ENCODE measurements at regions not wholly inside any gene's neighbourhood (a gene's known extent, or its start where the extent isn't known, plus 50 kb on each side); places are given as distances from the start of the nearest gene placed in this dataset.

GRCh38 chr9:19732441-19732951 lies 56.3 kb downstream of the SLC24A2 start:
- DNase-seq (ENCODE audit: low spot score), result no peak

GRCh38 chr9:19728101-19728500 lies 60.7 kb downstream of the SLC24A2 start:
- no peak for DNase-seq (ENCODE audit: low spot score)

- no peak for DNase-seq (ENCODE audit: low spot score)
Measured at GRCh38 chr9:19725970-19726369, 62.9 kb downstream of the SLC24A2 start.

- peak; percentile 49 for DNase-seq (ENCODE audit: low spot score)
Measured at GRCh38 chr9:19720377-19720776, 68.5 kb downstream of the SLC24A2 start.

- no peak for DNase-seq (ENCODE audit: low spot score)
Measured at GRCh38 chr9:19703702-19704101, 85.1 kb downstream of the SLC24A2 start.

GRCh38 chr9:19701991-19702390 lies 86.8 kb downstream of the SLC24A2 start:
- no peak for DNase-seq (ENCODE audit: low spot score)

- no peak for DNase-seq (ENCODE audit: low spot score)
Measured at GRCh38 chr9:19701274-19701673, 87.6 kb downstream of the SLC24A2 start.

- no peak for DNase-seq (ENCODE audit: low spot score)
Measured at GRCh38 chr9:19700699-19701098, 88.1 kb downstream of the SLC24A2 start.

GRCh38 chr9:19699756-19700155 lies 89.1 kb downstream of the SLC24A2 start:
- DNase-seq (ENCODE audit: low spot score), result no peak

- no peak for DNase-seq (ENCODE audit: low spot score)
Measured at GRCh38 chr9:19698960-19699359, 89.9 kb downstream of the SLC24A2 start.

- DNase-seq (ENCODE audit: low spot score), result no peak
Measured at GRCh38 chr9:19694601-19695000, 94.2 kb downstream of the SLC24A2 start.

- DNase-seq (ENCODE audit: low spot score), result peak; percentile 44
Measured at GRCh38 chr9:19690128-19690527, 98.7 kb downstream of the SLC24A2 start.

GRCh38 chr9:19689328-19690101 lies 99.3 kb downstream of the SLC24A2 start:
- DNase-seq (ENCODE audit: low spot score), result peak; percentile 39

GRCh38 chr9:19683715-19684114 lies 105.1 kb downstream of the SLC24A2 start:
- no peak for DNase-seq (ENCODE audit: low spot score)

- DNase-seq (ENCODE audit: low spot score), result no peak
Measured at GRCh38 chr9:19682397-19682796, 106.4 kb downstream of the SLC24A2 start.

- no peak for DNase-seq (ENCODE audit: low spot score)
Measured at GRCh38 chr9:19681846-19682245, 107.0 kb downstream of the SLC24A2 start.

- no peak for DNase-seq (ENCODE audit: low spot score)
Measured at GRCh38 chr9:19677924-19678323, 110.9 kb downstream of the SLC24A2 start.

- DNase-seq (ENCODE audit: low spot score), result no peak
Measured at GRCh38 chr9:19675492-19675891, 113.3 kb downstream of the SLC24A2 start.

GRCh38 chr9:19666575-19666974 lies 122.3 kb downstream of the SLC24A2 start:
- DNase-seq (ENCODE audit: low spot score), result no peak

- no peak for DNase-seq (ENCODE audit: low spot score)
Measured at GRCh38 chr9:19665146-19665863, 123.5 kb downstream of the SLC24A2 start.

GRCh38 chr9:19663570-19663969 lies 125.3 kb downstream of the SLC24A2 start:
- no peak for DNase-seq (ENCODE audit: low spot score)

- no peak for DNase-seq (ENCODE audit: low spot score)
Measured at GRCh38 chr9:19662213-19662612, 126.6 kb downstream of the SLC24A2 start.

GRCh38 chr9:19660019-19660418 lies 128.8 kb downstream of the SLC24A2 start:
- DNase-seq (ENCODE audit: low spot score), result peak; percentile 41

Measured in A172 (cell line).